ENCODE measurements at regions not wholly inside any gene's neighbourhood (a gene's known extent, or its start where the extent isn't known, plus 50 kb on each side); places are given as distances from the start of the nearest gene placed in this dataset.

DNA sequence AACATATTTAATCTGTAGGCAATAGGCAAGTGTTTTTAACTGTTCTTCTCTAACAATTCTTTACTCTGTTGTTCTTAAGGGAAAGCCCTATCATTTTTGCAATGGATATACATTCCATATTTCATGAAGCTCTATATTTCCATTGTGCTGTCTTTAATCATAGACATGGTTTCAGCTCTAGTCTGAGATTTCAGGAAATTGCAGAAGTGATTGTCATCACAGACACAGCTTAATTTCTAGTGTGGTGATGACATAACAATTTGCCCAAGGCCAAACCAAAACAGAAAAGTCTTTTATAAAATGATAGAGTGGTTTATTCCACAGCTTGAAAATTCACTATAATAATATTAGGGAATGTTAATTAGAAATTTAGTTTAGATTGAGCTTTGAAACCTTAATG lies 494.1 kb upstream of the SEMA3A start:
- FAIRE-seq: no peak
- peak; percentile 10 for DNase-seq (ENCODE audit: insufficient read length, low spot score)

DNA sequence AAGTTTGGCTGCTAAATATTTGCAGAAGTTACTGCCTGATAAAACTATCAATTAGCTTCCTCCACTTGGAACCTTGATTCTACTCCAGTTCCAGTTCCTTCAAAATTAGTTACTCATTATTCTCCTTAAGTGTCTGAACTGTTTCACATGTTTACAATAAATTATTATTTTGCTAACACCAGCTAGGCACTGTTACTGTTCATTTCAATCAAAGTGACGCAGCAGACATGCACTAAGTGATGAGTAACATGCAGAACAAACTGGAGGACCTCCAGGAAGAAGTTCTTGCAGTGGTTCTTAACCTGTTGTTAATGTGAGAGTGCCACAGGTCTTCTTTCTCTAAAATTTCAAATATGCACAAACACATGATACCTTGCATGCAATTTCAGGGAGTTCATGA lies 491.8 kb upstream of the SEMA3A start:
- FAIRE-seq: no peak
- DNase-seq (ENCODE audit: insufficient read length, low spot score): no peak

DNA sequence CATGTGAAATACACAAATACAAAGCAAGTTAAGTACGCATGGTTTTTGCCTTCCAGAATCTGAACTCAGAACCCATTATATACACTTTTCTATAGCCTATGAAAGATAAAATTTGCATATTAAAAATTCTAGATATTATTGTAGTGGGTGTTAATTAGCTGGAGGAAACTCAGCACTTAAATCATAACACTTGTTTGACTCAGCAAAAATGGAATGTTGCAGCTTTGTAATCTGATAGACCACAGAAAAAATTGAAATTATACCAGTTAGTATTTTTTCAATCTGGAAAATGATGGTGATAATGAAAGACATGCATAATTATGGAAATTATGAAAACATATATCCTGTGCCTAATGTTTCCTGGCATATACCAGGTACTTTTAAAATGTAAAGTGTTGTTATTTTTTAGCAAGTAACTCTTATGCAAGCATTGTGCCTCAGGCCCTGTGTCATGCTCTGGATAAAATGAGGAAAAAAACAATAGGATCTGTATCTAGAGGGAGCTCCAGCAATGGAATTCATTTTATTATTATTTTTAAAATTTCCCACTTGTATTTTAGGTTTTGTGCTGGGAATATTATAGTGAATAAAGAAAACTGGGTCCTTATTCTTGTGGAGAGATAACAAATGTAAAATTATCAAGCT lies 490.4 kb upstream of the SEMA3A start:
- no peak for FAIRE-seq
- no peak for DNase-seq (ENCODE audit: insufficient read length, low spot score)

DNA sequence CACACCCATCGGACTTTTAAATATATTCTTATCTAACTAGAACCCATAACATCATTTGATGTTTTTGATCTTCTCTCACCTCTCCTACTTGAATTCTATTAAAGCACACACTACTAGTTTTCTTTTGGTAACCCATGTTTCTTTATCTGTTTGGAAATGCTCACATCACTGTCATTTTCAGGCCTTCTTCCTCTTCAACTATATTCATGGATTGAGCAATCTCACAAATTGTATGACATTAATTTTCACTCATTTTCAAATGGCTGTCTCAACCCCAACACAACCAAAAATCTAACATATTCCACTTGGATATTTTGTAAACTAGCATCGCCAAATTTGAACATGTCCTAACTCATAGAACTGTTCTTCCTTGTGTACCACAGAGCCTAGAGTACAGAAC lies 488.0 kb upstream of the SEMA3A start:
- FAIRE-seq (no peak), DNase-seq (ENCODE audit: insufficient read length, low spot score) (no peak)

DNA sequence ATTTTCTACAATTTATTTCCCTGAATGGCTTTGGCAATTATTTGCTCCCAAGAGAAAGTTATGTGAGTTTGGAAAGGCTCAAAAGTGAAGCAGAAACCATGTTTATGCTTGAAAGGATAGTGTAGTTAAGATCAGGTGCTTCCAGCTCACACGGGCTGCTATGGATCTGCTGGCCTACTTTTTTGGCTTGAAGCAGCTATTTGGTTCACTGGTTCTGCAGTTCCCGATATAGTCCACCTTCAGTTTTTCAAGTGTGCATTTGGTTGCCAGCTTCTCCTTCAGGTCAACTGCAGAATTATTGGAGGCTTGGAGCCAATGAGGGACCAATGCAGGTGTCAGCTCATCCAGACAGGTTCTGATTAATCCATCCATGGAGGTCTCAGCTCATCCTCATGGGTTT lies 484.3 kb upstream of the SEMA3A start:
- FAIRE-seq (no peak), DNase-seq (ENCODE audit: insufficient read length, low spot score) (no peak)

DNA sequence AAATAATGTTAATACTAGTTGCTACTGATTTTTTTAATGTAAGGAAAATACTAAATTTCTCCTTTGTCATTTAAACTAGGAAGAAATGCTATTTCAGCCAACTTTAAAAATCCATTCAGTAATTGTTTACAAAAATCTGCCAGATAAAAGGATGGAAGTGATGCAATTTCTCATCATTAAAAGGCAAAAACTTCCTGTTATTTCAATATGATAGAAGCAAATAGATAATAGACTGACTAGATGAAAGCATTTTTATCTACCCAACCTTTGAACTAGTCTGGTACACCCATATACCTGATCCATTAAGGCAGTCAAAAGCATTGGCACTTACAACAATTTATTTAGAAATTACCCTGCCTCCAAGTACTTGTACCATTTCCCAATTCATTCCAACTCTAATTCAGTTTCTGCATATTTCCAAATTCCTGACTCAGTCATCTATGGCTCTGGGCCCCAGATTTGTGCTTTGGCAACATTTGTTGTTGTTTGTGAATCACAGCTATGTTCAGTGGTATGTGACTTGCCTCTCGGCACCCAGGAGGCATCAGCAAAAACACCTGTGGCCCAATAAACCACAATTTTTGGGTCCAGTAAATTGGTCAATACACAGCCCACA lies 482.6 kb upstream of the SEMA3A start:
- DNase-seq (ENCODE audit: insufficient read length, low spot score) (no peak), FAIRE-seq (no peak)

DNA sequence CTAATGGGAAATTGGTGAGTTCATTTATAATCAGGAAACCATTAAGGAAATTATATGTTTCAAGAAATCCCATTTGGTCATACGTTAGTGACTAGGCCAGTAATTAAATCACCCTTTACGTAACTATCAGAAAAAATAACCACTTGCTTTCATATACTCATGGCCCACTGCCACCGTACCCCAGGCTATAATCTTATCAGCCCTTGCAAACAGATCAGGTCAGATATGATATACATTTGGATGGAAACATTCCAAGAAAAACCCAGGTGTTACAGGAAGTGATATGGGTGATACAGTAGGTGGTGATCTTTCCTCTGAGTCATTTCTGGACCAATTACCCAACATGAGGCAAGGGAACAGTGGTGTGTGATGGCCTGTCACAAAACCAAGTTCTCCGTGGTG lies 481.0 kb upstream of the SEMA3A start:
- DNase-seq (ENCODE audit: insufficient read length, low spot score) (peak; percentile 1), FAIRE-seq (no peak)

DNA sequence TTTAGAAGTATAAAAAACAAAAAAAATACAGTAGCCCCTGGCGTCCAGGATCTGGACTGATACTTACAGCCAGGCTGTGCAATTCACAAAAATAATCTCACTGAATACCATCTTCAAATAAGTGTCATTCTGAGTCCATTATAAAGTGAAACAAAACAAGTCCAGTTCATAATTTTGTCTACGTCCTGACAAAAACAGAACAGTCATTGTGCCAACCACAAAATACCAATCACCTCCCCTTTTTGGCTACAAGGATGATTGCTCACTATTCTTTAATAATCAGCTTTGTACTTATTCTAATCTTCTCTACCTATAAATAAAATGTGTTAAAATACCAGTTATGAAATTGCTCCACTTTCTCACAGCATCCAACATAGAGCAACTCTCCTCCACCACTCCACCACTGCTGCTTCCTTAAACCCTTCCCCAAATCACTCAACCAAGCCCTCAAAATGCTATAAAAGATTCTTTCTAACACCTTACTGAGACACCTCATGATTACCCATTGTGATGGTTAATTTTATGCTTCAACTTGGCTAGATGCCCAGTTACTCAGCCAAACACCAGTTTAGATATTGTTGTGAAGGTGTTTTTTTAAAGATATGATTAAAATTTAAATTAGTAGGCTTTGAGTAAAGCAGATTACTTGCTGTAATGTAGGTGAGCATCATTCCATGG lies 479.8 kb upstream of the SEMA3A start:
- no peak for DNase-seq (ENCODE audit: insufficient read length, low spot score)
- FAIRE-seq: no peak

DNA sequence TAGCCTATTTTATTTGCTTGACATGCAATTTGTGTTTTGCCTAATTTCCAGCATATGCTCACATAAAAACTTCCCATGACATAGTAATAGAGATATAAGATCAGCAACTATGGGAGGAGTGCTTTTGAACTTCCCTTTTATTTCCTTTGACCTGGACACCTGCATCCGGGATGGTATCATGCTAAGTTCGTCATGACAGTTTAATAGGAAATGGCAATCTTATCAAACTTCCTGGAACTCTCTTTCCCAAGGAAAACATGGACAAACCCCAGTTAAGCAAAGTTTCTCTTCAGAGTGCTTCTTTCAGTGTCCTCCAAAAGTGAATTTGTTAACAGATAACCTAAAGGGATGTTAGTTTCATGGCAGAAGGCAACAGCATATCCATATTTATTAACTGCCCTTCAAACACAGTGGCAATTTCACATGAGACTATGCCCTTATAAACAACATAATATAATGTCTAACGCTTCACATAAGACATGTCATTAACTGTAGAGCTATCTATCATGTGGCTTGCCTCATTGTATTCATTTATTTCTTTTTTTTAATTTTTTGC lies 474.7 kb upstream of the SEMA3A start:
- DNase-seq (ENCODE audit: insufficient read length, low spot score) (no peak), FAIRE-seq (no peak)

DNA sequence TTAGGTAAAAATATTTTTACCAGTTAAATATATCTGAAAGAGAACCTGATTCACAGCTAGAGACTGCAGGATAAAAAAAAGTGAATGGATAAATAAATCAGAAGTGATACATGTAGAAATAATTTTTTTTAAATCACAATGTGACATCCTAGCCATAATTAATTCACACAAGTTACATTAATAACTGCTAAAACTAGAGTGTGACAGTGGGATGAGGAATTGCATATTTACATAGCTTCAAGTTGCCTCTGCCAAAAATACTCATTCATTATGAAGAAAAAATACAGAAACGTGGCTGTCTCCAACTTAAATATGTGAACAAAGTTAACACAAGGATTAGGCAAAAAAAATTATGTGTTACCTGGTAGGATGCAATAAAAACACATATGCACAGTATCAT lies 473.5 kb upstream of the SEMA3A start:
- no peak for FAIRE-seq
- DNase-seq (ENCODE audit: insufficient read length, low spot score): no peak

DNA sequence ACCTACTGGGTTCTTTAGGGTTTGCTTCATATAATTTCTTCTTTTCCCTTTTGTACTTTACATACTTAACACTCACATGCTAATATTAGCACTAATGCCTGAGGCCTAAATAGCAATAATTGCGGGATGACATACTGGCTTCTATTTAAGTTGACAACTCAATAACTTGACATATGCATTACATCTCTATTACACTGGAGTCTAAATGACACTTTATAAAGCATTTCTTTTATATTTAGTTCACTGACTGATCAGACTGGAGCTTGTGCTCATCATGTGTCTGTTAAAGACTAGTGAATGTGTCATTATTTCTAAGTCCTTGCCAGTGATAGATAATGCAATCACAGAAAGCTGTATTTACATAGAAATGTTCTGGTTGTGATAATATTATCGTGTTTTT lies 472.1 kb upstream of the SEMA3A start:
- FAIRE-seq (no peak), DNase-seq (ENCODE audit: insufficient read length, low spot score) (no peak)

DNA sequence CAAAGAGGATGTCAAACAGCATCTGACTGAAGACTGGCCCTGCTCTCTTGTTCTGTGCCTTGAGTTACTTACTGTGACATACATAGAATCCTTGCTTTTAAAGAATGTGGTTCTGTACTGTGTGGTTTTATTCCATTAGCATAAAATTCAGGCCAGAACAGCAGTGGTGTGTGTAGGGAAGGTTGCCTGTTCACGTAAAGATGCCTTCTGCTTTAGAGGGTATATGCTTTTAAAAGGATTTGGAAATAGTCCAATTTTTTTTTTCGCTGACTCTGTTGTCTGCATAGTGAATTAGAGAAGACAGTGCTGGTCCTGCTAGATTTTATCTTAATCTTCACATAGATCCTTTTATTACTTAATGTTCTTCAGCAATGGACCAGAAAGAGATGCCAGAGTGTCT lies 470.8 kb upstream of the SEMA3A start:
- FAIRE-seq: no peak
- no peak for DNase-seq (ENCODE audit: insufficient read length, low spot score)

DNA sequence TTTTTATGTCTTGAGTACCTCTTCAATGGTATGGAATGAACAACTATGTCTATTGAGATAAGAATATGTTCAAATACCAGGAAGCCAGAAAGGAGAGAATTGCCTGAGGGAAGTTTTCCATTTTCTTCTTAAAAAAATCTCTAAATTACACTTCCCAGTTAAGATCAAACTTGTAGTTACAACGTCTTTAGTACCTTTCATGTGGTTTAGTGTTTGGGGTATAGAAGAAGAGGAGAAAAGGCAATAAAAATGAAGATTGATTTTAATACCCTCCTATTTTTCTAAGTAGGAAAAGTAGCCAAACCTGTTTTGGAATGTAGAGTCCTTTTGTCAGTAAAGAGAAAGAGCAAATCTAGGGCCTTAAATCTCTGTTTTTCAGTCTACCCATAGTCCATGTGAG lies 470.0 kb upstream of the SEMA3A start:
- FAIRE-seq: no peak
- no peak for DNase-seq (ENCODE audit: insufficient read length, low spot score)

DNA sequence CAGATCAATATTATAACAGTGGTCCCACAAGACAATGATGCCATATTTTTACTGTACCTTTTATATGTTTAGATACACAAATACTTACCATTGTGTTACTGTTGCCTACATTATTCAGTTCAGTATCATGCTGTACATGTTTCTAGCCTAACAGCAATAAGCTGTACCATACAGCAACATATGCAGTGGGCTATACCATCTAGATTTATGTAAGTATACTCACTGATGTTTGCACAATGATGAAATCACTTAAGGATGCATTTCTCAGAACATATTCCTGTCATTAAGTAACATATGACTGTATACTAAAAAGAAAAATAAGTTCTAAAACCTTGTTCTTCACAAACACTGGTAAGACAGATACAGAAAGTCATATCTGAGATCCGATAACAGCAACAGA lies 468.6 kb upstream of the SEMA3A start:
- no peak for FAIRE-seq
- DNase-seq (ENCODE audit: insufficient read length, low spot score): no peak

DNA sequence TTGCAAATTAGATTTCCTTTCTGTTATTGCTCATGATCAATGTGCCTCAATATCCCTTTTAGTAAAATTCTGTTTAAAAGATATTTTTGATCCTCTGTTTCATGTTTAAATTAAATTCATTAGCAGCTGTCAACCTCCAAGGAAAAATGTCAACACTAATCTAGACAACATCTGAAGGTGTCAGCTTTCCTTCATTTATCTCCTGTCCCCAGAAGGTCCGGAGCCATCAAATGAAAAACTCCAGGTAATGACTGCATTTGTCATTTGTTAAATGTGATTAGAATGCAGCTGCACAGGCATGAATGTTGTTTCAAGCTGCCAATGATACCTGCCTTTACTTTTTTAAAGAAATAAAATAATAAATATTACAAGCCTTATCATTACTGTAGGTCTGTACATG lies 463.7 kb upstream of the SEMA3A start:
- FAIRE-seq: no peak
- no peak for DNase-seq (ENCODE audit: insufficient read length, low spot score)

DNA sequence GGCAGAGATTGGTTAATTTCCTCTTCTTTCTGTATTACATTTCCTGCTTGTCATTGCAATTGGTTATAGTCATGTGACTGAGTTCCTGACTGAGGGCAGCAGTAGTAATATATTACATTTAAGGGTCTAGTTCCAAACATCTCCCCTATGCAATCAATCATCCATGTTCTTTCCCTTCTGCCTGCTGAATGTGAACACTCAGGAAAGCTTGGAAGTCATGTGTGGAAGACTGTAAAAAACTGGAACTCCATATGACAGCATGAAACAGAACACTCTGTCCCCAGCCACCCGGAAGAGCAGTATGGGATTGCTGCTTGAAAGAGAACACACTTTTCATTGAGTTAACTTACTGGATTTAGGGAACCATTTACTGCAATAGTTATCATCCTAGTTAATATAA lies 459.7 kb upstream of the SEMA3A start:
- FAIRE-seq: no peak
- DNase-seq (ENCODE audit: insufficient read length, low spot score): no peak

DNA sequence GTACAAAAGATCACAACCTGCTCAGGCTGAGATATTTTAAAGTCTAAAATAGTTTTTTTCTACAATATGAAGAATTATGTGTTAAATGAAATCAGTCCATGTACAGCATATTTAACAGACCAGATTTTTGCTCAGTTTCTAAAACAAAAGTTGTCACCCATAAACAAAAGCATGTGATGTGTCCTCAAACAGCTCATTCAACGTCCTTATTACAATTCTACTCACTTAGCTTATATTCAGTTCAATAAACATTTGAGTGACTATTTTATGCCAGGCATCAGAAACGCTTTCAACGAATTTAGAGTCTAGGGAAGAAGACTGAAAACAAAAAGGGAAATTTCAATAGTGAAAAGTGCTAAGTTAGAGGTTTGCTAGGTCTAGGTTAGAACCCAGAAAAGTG lies 457.3 kb upstream of the SEMA3A start:
- FAIRE-seq: no peak
- DNase-seq (ENCODE audit: insufficient read length, low spot score): no peak

DNA sequence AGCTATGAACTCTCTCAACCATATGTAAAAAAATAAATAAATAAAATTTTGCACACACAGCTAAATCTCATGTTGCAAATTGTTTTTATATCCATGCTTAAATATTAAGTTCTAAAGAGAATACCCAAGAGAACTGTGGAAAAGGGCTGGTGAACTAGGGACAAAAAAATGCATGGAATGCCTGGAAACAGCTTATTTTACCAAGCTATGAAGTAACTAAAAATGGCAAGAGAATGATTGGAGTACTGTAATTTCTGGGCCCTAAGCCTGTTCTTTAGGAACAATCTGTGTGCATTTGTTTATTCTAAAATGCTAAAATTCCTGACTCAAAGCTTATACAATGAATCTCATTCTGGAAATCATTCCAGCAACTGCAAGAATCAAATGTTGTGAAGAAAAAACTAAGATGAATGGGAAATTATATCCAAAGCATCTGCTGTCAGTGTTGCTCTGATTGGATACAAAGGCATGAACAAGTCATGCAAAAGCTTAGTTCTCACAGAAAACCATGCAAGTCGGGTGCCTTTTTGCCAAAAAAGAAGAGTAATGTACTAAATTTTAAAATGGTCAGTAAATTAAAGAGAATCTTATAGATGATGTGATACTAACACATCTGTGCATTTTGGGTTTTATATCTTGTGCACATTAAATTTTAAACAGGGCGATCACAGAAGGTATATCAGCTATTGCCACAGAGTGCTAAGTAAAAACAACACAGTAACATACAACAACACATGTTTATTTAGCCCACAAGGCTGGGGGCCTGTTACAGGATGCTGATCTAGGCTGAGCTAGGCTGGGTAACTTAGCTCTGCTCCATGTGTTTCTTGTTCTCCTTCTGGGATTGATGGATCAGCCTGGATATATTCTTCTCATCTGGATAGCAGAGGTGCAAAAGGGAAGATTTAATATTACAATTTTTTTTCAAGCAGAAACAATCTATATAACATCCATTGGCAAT lies 453.5 kb upstream of the SEMA3A start:
- DNase-seq (ENCODE audit: insufficient read length, low spot score): no peak
- no peak for FAIRE-seq

DNA sequence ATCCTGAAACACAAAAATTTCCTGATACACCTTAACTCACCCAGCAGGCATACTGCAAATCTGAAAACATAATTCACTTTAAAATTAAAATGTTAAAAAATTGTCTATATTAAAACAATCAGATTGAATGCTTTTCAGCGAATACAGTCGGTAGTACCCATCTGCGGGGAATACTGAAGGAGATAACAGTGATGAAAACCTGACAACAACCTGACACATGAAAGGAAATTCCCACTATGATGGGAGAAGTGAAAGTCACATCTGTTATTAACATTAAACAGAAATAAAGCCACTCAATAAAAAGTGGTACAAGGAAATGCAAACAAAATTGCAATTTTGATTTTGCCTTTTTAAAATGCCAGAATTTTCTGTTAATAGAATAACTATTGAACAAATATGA lies 448.0 kb upstream of the SEMA3A start:
- DNase-seq (ENCODE audit: insufficient read length, low spot score): no peak
- FAIRE-seq: no peak

DNA sequence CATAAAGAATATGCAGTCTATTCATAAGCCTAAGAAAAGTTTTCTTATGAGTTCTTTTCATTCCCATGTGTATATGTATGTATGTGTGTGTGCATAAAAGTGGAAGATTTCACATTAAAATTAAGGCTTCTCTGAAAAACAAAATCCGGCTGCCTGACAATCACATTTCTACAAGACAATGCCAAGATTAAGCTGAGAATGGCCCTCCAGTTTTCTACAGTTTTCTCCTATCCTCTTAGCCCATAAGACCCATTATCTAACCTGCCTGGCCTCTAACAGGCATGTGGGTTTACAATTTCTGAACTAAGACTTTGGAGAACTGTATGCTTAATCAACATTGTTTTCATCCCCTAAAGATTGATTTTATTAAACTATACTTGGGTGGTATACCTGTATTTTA lies 446.0 kb upstream of the SEMA3A start:
- FAIRE-seq (no peak), DNase-seq (ENCODE audit: insufficient read length, low spot score) (no peak)

DNA sequence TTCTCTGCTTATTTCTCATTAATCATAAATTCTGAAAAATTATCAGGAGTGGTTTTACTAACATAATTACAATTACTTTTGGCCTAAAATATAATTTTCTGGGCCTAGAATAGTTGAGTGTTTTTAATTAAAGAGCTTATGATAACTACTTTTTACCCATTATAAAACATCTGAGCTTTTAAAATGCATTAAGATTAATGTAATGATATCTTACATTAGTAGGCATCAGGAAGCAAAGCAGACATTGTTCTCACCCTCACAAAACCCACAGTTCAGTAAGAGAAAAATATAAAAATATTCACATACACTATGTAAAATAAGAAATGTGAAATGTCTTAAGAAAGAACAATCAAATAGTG lies 443.7 kb upstream of the SEMA3A start:
- FAIRE-seq (no peak), DNase-seq (ENCODE audit: insufficient read length, low spot score) (no peak)

Data from HTR-8/SVneo (cell line).